Activated CD8-positive, alpha-beta T cell treated with anti-CD3 and anti-CD28 coated beads, Interleukin-2, amount 10 ng/mL, durations not matched to agents 7 days and 5 days (primary cell): ENCODE measurements at regions not wholly inside any gene's neighbourhood (a gene's known extent, or its start where the extent isn't known, plus 50 kb on each side); places are given as distances from the start of the nearest gene placed in this dataset.

Source experiments
- ATAC-seq: fragments of 150-1000 bp; cut with Tn5 transposase; one replicate; pipeline ENCODE4 v1.10.0; 2021; ENCODE audit warnings: moderate library complexity
- CTCF ChIA-PET: fragments of 350-600 bp; sonication (Branson Sonifier 250); formaldehyde crosslinking; loops from one replicate; lab custom pipeline; 2021; ENCODE audit warnings: antibody characterized with exemption; lab: Charles Lee
- POLR2A ChIA-PET: fragments of 350-600 bp; sonication (Branson Sonifier 250); formaldehyde crosslinking; loops from one replicate; lab custom pipeline; 2021; ENCODE audit warnings: antibody characterized with exemption; lab: Charles Lee
- DNase-seq: peaks from one replicate; pipeline ENCODE4 v3.0.0-alpha.2; 2020
- H3K27ac Mint-ChIP-seq: one replicate; pipeline ENCODE4 v1.8.0; 2021; ENCODE audit warnings: mild to moderate bottlenecking, mixed read lengths
- H3K27me3 Mint-ChIP-seq: one replicate; pipeline ENCODE4 v1.8.0; 2021; ENCODE audit warnings: low read depth, mixed read lengths
- H3K36me3 Mint-ChIP-seq: one replicate; pipeline ENCODE4 v1.8.0; 2021; ENCODE audit warnings: low read depth, mixed read lengths
- H3K4me1 Mint-ChIP-seq: one replicate; pipeline ENCODE4 v1.8.0; 2021; ENCODE audit warnings: low read depth, mixed read lengths
- H3K4me3 Mint-ChIP-seq: one replicate; pipeline ENCODE4 v1.8.0; 2021; ENCODE audit warnings: mild to moderate bottlenecking, mixed read lengths
- H3K9me3 Mint-ChIP-seq: one replicate; pipeline ENCODE4 v1.8.0; 2022; ENCODE audit warnings: mixed read lengths; ENCODE audit not compliant: insufficient read depth

DNA sequence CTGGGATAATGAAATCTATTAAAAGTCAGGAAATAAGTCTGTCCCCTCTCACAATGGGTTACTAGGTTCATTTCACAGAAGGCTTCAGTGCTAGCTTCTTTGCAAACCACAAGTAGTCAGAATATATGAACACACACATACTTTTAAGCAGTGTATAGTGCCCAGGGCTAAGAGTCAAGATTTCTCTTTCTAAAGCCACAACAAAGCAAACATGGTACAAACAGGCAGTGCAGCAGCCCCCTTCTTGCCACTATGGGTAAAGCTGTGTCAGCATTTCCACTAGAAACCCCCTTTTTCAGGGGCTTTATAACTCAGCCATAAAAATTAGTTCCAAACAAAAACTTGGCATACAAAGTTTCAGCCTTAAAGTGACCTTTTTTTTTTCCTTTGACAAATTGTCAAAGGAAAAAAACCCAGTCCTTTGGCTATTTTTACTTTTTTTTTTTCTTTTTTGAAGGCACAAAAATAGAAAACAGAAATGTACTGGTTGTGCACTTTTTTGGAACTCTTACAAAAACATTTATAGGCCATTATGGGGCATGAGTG lies 315.4 kb downstream of the LMO4 start:
- Mint-ChIP-seq H3K4me1 (no peaks in the 10 kb centered on the region), H3K36me3 (no peaks in the 10 kb centered on the region), H3K27me3 (no peaks in the 10 kb centered on the region), H3K27ac (no peak overlapping the region), H3K4me3 (no peak overlapping the region), H3K9me3 (no peaks in the 10 kb centered on the region)
- CTCF ChIA-PET, result interaction anchor here (1.6 kb wide), 1 partner anchor 318 kb away, joined by 3 read pairs; no protein-coding TSS in a partner anchor
- ATAC-seq, result no peak
- POLR2A ChIA-PET, result no interaction called here
- DNase-seq, result no peak

DNA sequence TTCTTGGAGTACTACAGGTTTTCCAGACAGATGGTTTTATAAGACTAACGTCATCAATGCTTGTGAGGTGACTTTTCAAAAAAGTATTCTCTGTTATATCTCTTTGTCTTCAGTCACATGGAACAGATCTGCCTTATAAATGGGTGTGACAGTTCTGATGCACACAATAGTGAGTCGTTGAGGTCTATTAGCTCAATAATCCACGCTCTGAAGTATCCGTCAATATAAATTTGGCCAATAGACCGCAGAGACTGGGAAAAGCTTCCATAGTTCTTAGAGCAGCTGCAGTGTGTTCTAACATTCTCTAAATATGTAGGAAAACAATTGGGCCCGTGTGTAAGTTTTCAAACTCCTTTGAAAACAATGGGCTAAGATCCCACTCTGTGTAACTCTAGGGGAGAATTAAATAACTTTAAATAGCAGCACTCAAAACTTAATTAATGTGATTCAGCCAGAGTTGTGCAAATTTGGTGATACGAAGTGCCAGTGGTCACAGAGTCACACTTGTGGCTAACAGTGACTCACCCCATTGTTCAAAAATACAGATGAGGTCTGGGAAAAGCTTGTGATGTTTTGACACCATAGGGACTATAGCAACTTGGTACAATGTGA lies 316.0 kb downstream of the LMO4 start:
- no peaks in the 10 kb centered on the region for H3K9me3 Mint-ChIP-seq
- ChIA-PET CTCF (no interaction called here), POLR2A (no interaction called here)
- H3K36me3 Mint-ChIP-seq, result no peaks in the 10 kb centered on the region
- ATAC-seq, result no peak
- DNase-seq, result no peak
- H3K27me3 Mint-ChIP-seq, result no peaks in the 10 kb centered on the region
- no peak overlapping the region for H3K4me3 Mint-ChIP-seq
- no peak overlapping the region for H3K27ac Mint-ChIP-seq
- H3K4me1 Mint-ChIP-seq, result no peaks in the 10 kb centered on the region

- ChIA-PET CTCF (no interaction called here), POLR2A (no interaction called here)
- no peak overlapping the region for H3K4me3 Mint-ChIP-seq
- H3K36me3 Mint-ChIP-seq, result no peaks in the 10 kb centered on the region
- no peaks in the 10 kb centered on the region for H3K27me3 Mint-ChIP-seq
- H3K27ac Mint-ChIP-seq, result no peak overlapping the region
- no peak for DNase-seq
- ATAC-seq, result no peak
- no peaks in the 10 kb centered on the region for H3K9me3 Mint-ChIP-seq
- no peaks in the 10 kb centered on the region for H3K4me1 Mint-ChIP-seq
Measured at GRCh38 chr1:87647430-87648177, 318.9 kb downstream of the LMO4 start.

DNA sequence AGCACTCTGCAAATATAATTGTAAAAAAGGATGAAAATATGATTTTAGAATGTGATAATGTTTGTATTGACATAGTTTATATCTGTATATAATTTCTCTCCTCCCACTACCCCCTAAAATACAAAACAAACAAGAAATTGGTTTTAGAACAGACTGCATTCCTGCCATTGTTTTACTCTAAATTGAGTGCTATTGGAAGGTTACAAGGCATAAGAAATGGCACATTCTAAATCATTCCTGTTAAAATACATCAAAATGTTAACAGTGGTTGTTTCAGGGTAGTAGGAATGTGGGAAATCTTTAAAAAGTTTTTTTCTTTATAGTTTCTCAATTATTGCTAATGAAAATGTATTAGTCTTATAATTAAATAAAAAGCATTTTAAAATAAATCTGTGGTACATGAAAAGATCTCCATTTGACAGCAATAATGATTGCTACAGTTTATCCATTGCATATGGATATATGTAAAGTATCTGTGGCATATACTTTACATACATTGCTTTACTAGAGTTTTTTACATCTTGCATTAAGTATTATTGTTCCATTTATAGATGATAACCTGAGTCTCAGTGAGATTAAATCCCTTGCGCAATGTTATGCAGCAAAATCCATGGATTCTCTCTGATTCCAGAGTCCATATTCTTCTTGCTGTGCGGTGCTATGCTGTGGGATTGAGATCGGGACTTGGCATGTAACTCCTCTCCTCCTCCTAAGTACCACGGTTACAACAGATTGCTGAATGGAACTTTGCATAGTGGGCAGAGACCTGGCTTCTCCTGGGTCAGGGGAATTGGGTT lies 319.8 kb downstream of the LMO4 start:
- no peak for ATAC-seq
- ChIA-PET CTCF (no interaction called here), POLR2A (no interaction called here)
- no peaks in the 10 kb centered on the region for H3K27me3 Mint-ChIP-seq
- no peaks in the 10 kb centered on the region for H3K4me1 Mint-ChIP-seq
- DNase-seq, result no peak
- no peak overlapping the region for H3K27ac Mint-ChIP-seq
- no peaks in the 10 kb centered on the region for H3K9me3 Mint-ChIP-seq
- H3K36me3 Mint-ChIP-seq, result no peaks in the 10 kb centered on the region
- H3K4me3 Mint-ChIP-seq, result no peak overlapping the region

GRCh38 chr1:87650306-87650705 lies 321.6 kb downstream of the LMO4 start:
- Mint-ChIP-seq H3K27me3 (no peaks in the 10 kb centered on the region), H3K4me3 (no peak overlapping the region), H3K36me3 (no peaks in the 10 kb centered on the region), H3K9me3 (no peaks in the 10 kb centered on the region), H3K27ac (no peak overlapping the region), H3K4me1 (no peaks in the 10 kb centered on the region)
- ATAC-seq, result no peak
- CTCF ChIA-PET, result no interaction called here
- DNase-seq, result no peak
- POLR2A ChIA-PET, result no interaction called here

- ChIA-PET POLR2A (no interaction called here), CTCF (interaction anchor here (1.2 kb wide), 1 partner anchor 302 kb away, joined by 3 read pairs; no protein-coding TSS in a partner anchor)
- H3K27me3 Mint-ChIP-seq, result no peaks in the 10 kb centered on the region
- DNase-seq (no peak), ATAC-seq (no peak)
- no peaks in the 10 kb centered on the region for H3K4me1 Mint-ChIP-seq
- no peaks in the 10 kb centered on the region for H3K9me3 Mint-ChIP-seq
- H3K4me3 Mint-ChIP-seq, result no peak overlapping the region
- H3K36me3 Mint-ChIP-seq, result no peaks in the 10 kb centered on the region
- no peak overlapping the region for H3K27ac Mint-ChIP-seq
Measured at GRCh38 chr1:87652176-87652575, 323.5 kb downstream of the LMO4 start.

DNA sequence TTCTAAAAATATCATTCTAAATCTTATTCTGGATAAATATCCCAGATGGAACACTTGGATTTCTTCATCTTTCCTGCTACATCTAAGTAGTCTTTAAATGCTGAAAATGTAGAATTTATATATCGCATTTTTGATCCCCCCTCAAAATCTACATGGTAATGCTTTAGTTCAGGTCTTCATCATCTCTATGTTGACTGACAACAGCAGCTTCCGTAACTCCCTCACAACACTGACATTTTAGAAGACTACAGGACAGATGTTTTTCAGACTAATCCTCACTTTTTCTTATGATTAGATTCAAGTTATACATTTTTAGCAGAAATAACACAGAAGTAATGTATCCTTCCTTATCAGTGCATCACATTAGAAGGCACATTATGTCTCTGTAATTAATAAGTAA lies 336.5 kb downstream of the LMO4 start:
- no peaks in the 10 kb centered on the region for H3K27me3 Mint-ChIP-seq
- no peak overlapping the region for H3K27ac Mint-ChIP-seq
- no peak for ATAC-seq
- H3K4me3 Mint-ChIP-seq, result no peak overlapping the region
- no peaks in the 10 kb centered on the region for H3K4me1 Mint-ChIP-seq
- H3K36me3 Mint-ChIP-seq, result no peaks in the 10 kb centered on the region
- H3K9me3 Mint-ChIP-seq, result no peaks in the 10 kb centered on the region
- ChIA-PET POLR2A (no interaction called here), CTCF (no interaction called here)
- DNase-seq, result no peak

DNA sequence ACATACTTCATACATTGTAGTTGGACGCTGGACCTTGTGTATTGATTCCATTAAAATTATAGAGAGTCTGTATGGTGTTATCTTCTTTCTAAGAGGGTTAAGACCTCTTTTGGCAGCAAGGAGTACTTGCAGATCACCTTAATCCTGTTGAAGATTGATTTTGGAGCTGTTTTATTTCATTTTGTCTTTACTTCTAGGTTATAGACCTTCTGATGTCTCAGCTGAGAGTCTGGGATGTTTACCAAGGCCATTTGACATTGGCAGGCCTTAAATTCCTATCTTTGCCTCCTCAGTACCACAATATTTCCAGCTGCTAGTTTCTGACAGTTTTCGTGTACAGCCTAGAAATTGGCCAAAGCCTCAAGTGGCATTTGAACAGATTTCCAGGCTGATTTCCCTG lies 338.0 kb downstream of the LMO4 start:
- Mint-ChIP-seq H3K27ac (no peak overlapping the region), H3K4me3 (no peak overlapping the region), H3K27me3 (no peaks in the 10 kb centered on the region), H3K9me3 (no peaks in the 10 kb centered on the region), H3K36me3 (no peaks in the 10 kb centered on the region), H3K4me1 (no peaks in the 10 kb centered on the region)
- DNase-seq (no peak), ATAC-seq (no peak)
- ChIA-PET CTCF (no interaction called here), POLR2A (no interaction called here)

- ATAC-seq (no peak), DNase-seq (no peak)
- no peaks in the 10 kb centered on the region for H3K36me3 Mint-ChIP-seq
- no peaks in the 10 kb centered on the region for H3K27me3 Mint-ChIP-seq
- H3K4me3 Mint-ChIP-seq, result no peak overlapping the region
- H3K4me1 Mint-ChIP-seq, result no peaks in the 10 kb centered on the region
- H3K27ac Mint-ChIP-seq, result no peak overlapping the region
- ChIA-PET CTCF (no interaction called here), POLR2A (no interaction called here)
- no peaks in the 10 kb centered on the region for H3K9me3 Mint-ChIP-seq
Measured at GRCh38 chr1:87669674-87670073, 341.0 kb downstream of the LMO4 start.

GRCh38 chr1:87673309-87673708 lies 344.6 kb downstream of the LMO4 start:
- no peak overlapping the region for H3K4me3 Mint-ChIP-seq
- DNase-seq, result no peak
- no peaks in the 10 kb centered on the region for H3K4me1 Mint-ChIP-seq
- CTCF ChIA-PET, result no interaction called here
- no peaks in the 10 kb centered on the region for H3K9me3 Mint-ChIP-seq
- ATAC-seq, result no peak
- H3K27ac Mint-ChIP-seq, result no peak overlapping the region
- no peaks in the 10 kb centered on the region for H3K27me3 Mint-ChIP-seq
- H3K36me3 Mint-ChIP-seq, result no peaks in the 10 kb centered on the region
- POLR2A ChIA-PET, result no interaction called here

DNA sequence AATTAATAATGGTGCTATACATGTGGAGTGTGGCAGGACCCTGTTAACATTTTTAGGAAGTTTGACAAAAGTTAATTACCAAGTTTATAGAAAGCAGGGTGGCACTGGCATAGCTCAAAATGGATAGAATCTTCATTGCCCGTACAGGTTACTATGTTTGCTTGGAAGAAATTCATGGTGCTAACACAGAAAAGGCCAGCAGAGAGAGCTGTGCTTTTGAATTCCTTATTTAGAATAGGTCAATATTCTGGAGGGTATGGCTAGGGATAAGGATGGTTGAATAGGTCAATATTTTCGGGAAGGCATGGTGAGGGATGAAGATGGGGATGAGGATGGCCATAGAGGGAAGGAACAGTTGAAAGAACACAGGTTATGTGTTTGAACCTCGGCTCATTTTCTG lies 345.1 kb downstream of the LMO4 start:
- ChIA-PET CTCF (no interaction called here), POLR2A (no interaction called here)
- H3K9me3 Mint-ChIP-seq, result no peaks in the 10 kb centered on the region
- no peaks in the 10 kb centered on the region for H3K4me1 Mint-ChIP-seq
- no peak for ATAC-seq
- no peaks in the 10 kb centered on the region for H3K36me3 Mint-ChIP-seq
- DNase-seq, result no peak
- no peak overlapping the region for H3K27ac Mint-ChIP-seq
- no peak overlapping the region for H3K4me3 Mint-ChIP-seq
- no peaks in the 10 kb centered on the region for H3K27me3 Mint-ChIP-seq

DNA sequence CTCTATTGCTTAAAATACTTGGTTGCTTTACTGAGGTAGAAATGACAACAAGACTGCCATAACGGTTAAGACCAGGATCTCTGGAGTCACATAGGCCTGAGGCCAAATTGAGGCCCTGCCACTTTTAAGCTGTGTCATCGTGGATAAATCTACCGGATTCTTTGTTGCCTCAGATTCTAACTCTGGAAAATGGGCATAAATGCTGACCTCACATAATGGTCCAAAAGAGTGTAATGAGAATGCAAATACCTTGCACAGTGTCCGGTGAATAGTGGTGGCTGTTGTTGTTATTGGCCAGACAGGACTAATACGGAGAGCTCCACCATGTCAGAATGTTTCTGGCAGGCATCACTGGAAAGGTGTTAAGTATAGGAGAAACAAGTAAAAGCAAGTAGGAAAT lies 346.1 kb downstream of the LMO4 start:
- CTCF ChIA-PET, result no interaction called here
- ATAC-seq, result no peak
- H3K4me1 Mint-ChIP-seq, result no peaks in the 10 kb centered on the region
- H3K27me3 Mint-ChIP-seq, result no peaks in the 10 kb centered on the region
- POLR2A ChIA-PET, result no interaction called here
- no peak overlapping the region for H3K4me3 Mint-ChIP-seq
- no peak for DNase-seq
- no peaks in the 10 kb centered on the region for H3K36me3 Mint-ChIP-seq
- no peak overlapping the region for H3K27ac Mint-ChIP-seq
- H3K9me3 Mint-ChIP-seq, result no peaks in the 10 kb centered on the region
